ENCODE measurements at regions not wholly inside any gene's neighbourhood (a gene's known extent, or its start where the extent isn't known, plus 50 kb on each side); places are given as distances from the start of the nearest gene placed in this dataset.

DNA sequence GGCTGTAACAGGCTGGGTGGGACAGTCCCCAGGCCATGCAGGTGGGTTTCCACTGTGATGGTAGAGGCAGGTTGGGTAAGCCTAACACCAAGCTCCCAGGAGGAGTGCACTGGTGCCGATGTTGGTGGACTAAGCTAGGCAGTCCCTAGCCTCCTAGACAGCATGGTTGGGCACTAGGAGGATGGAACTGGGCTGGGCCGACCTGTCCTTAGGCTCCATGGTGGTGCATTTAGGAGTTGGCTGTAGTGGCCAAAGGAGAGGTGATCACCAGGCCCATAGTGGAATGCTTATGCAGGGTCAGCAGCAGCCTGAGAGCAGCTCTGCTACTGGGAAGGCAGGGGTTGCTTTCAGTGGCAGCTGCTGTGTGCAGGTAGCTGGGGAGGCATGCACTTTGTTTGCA is 247.7 kb upstream of the CNTNAP2 start:
- TF ChIP-seq, protein P1, sequence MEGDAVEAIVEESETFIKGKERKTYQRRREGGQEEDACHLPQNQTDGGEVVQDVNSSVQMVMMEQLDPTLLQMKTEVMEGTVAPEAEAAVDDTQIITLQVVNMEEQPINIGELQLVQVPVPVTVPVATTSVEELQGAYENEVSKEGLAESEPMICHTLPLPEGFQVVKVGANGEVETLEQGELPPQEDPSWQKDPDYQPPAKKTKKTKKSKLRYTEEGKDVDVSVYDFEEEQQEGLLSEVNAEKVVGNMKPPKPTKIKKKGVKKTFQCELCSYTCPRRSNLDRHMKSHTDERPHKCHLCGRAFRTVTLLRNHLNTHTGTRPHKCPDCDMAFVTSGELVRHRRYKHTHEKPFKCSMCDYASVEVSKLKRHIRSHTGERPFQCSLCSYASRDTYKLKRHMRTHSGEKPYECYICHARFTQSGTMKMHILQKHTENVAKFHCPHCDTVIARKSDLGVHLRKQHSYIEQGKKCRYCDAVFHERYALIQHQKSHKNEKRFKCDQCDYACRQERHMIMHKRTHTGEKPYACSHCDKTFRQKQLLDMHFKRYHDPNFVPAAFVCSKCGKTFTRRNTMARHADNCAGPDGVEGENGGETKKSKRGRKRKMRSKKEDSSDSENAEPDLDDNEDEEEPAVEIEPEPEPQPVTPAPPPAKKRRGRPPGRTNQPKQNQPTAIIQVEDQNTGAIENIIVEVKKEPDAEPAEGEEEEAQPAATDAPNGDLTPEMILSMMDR (IDR thresholded peaks at IDR 0.05 in 8 of 11, conservative IDR thresholded peaks at IDR 0.05 in 3 of 11), result no peak
- no peak for TF ChIP-seq POLR2A (IDR thresholded peaks at IDR 0.05)
